SK-N-SH (cell line): ENCODE measurements at regions not wholly inside any gene's neighbourhood (a gene's known extent, or its start where the extent isn't known, plus 50 kb on each side); places are given as distances from the start of the nearest gene placed in this dataset.

Experiments used
- CTCF ChIA-PET: fragments of 300-600, 350-600 bp; formaldehyde crosslinking; extraction: SDS; loops from one replicate; lab custom pipeline; 2021; lab: Yijun Ruan, JAX
- POLR2A ChIA-PET: fragments of 350-600 bp; sonication (Branson Sonifier 250); formaldehyde crosslinking; extraction: SDS; loops from one replicate; lab custom pipeline; 2020; ENCODE audit warnings: antibody characterized with exemption, inconsistent platforms; lab: Yijun Ruan, JAX
- DNase-seq: peaks from one replicate; pipeline ENCODE4 v3.0.0; 2012
- H2AFZ ChIP-seq: fragments of 200-600 bp; sonication (generic); 2 replicates; pipeline ENCODE4 v1.8.1; 2016; ENCODE audit warnings: antibody characterized with exemption, mild to moderate bottlenecking, low read depth
- H3F3A ChIP-seq: fragments of 200-600 bp; sonication (generic); replicated peaks from 2 replicates; pipeline ENCODE3; 2016; ENCODE audit warnings: antibody characterized with exemption, mild to moderate bottlenecking; ENCODE audit not compliant: insufficient read depth
- H3K27ac ChIP-seq, 2 experiments: fragments of 200-500 bp in 1 of 2; fragments of 200-600 bp in 1 of 2; sonication (Bioruptor generic) in 1 of 2; sonication (generic), shearing (Covaris generic) in 1 of 2; 2 replicates each; pipeline versions ENCODE4 v1.5.1 to v1.6.1; 2014 to 2016; ENCODE audit warnings: low read depth in 2 of 2, inconsistent platforms in 1 of 2, low read length in 1 of 2, mild to moderate bottlenecking in 1 of 2, mixed read lengths in 1 of 2
- H3K27me3 ChIP-seq: fragments of 200-600 bp; sonication (generic), shearing (Covaris generic); 2 replicates; pipeline ENCODE4 v1.6.1; 2016; ENCODE audit warnings: mixed run types; ENCODE audit not compliant: insufficient read depth
- H3K36me3 ChIP-seq, 2 experiments: fragments of 200-500 bp in 1 of 2; fragments of 200-600 bp in 1 of 2; sonication (Bioruptor generic) in 1 of 2; sonication (generic) in 1 of 2; replicated peaks in 1 of 2; 2 replicates each; pipeline versions ENCODE3 to v1.5.1; 2014 to 2016; ENCODE audit warnings: low read length in 1 of 2, mild to moderate bottlenecking in 1 of 2; ENCODE audit not compliant: insufficient read depth in 2 of 2, control insufficient read depth in 1 of 2
- H3K4me1 ChIP-seq, 2 experiments: fragments of 200-500 bp in 1 of 2; fragments of 200-600 bp in 1 of 2; sonication (Bioruptor generic) in 1 of 2; sonication (generic), shearing (Covaris generic) in 1 of 2; 2 replicates each; pipeline versions ENCODE4 v1.5.1 to v1.6.1; 2014 to 2016; ENCODE audit warnings: low read depth in 1 of 2, low read length in 1 of 2, mixed run types in 1 of 2; ENCODE audit not compliant: insufficient read depth in 2 of 2, control insufficient read depth in 1 of 2
- H3K4me2 ChIP-seq: fragments of 200-600 bp; sonication (generic), shearing (Covaris generic); 2 replicates; pipeline ENCODE4 v1.6.1; 2017; ENCODE audit warnings: mixed run types
- H3K4me3 ChIP-seq, 2 experiments: fragments of 200-500 bp in 1 of 2; fragments of 200-600 bp in 1 of 2; sonication (Bioruptor generic) in 1 of 2; sonication (generic), shearing (Covaris generic) in 1 of 2; 2 replicates each; pipeline versions ENCODE4 v1.5.1 to v1.8.1; 2014 to 2016; ENCODE audit warnings: low read depth in 2 of 2, inconsistent platforms in 1 of 2, low read length in 1 of 2, mild to moderate bottlenecking in 1 of 2, mixed read lengths in 1 of 2, moderate library complexity in 1 of 2
- H3K79me2 ChIP-seq: fragments of 200-600 bp; sonication (generic); 2 replicates; pipeline ENCODE4 v1.8.1; 2017; ENCODE audit warnings: mild to moderate bottlenecking; ENCODE audit not compliant: insufficient read depth
- H3K9ac ChIP-seq: fragments of 200-600 bp; sonication (generic); 2 replicates; pipeline ENCODE4 v1.6.1; 2017; ENCODE audit warnings: mixed run types
- H3K9me2 ChIP-seq: fragments of 200-600 bp; sonication (generic); 2 replicates; pipeline ENCODE4 v1.6.1; 2017; ENCODE audit warnings: mixed run types
- H3K9me3 ChIP-seq: fragments of 200-600 bp; sonication (generic); 2 replicates; pipeline ENCODE4 v1.6.1; 2017; ENCODE audit warnings: mixed run types, mild to moderate bottlenecking, moderate library complexity
- H4K20me1 ChIP-seq: fragments of 200-600 bp; sonication (generic); 2 replicates; pipeline ENCODE4 v1.6.1; 2017; ENCODE audit warnings: mild to moderate bottlenecking, mixed run types; ENCODE audit not compliant: insufficient read depth
- EZH2phosphoT487 ChIP-seq: fragments of 200-600 bp; sonication (generic); IDR thresholded peaks from 2 replicates; pipeline ENCODE4 v1.6.1; 2017; ENCODE audit warnings: low read depth, mixed run types, mild to moderate bottlenecking, antibody characterized with exemption, moderate library complexity, borderline replicate concordance
- FOSL2 ChIP-seq: IDR thresholded peaks from 2 replicates; pipeline ENCODE4 v1.4.0; 2012; ENCODE audit warnings: low read depth, mild to moderate bottlenecking, moderate library complexity, borderline replicate concordance
- FOXJ3 ChIP-seq: sonication (generic); formaldehyde crosslinking; IDR thresholded peaks from 2 replicates; pipeline ENCODE4 v1.5.1; 2020; ENCODE audit warnings: mild to moderate bottlenecking, missing genetic modification reagents
- MAX ChIP-seq: IDR thresholded peaks from 2 replicates; pipeline ENCODE4 v1.4.0; 2012; ENCODE audit warnings: low read depth
- MEF2A ChIP-seq: IDR thresholded peaks from 2 replicates; pipeline ENCODE4 v1.4.0; 2012; ENCODE audit warnings: low read depth, borderline replicate concordance
- NFIC ChIP-seq: IDR thresholded peaks from 2 replicates; pipeline ENCODE4 v1.4.0; 2012; ENCODE audit warnings: borderline replicate concordance
- POLR2AphosphoS5 ChIP-seq: IDR thresholded peaks from 2 replicates; pipeline ENCODE4 v1.6.1; 2012; ENCODE audit warnings: low read depth, low read length
- RAD21 ChIP-seq: IDR thresholded peaks from 2 replicates; pipeline ENCODE4 v1.6.1; 2012; ENCODE audit warnings: mild to moderate bottlenecking, low read length
- RCOR1 ChIP-seq: fragments of 150-350 bp; IDR thresholded peaks from 2 replicates; pipeline ENCODE4 v1.6.1; 2017; ENCODE audit warnings: antibody characterized with exemption, low read length
- TAF1 ChIP-seq: IDR thresholded peaks from 2 replicates; pipeline ENCODE4 v1.6.1; 2012; ENCODE audit warnings: low read depth, mild to moderate bottlenecking, low read length, moderate library complexity, borderline replicate concordance
- TEAD4 ChIP-seq: IDR thresholded peaks from 2 replicates; pipeline ENCODE4 v1.4.0; 2012; ENCODE audit warnings: mild to moderate bottlenecking, borderline replicate concordance; ENCODE audit not compliant: insufficient read depth
- USF1 ChIP-seq: IDR thresholded peaks from 2 replicates; pipeline ENCODE4 v1.4.0; 2012; ENCODE audit warnings: low read depth, borderline replicate concordance
- USF2 ChIP-seq: fragments of 150-350 bp; IDR thresholded peaks from 2 replicates; pipeline ENCODE4 v1.6.1; 2017; ENCODE audit warnings: antibody characterized with exemption, low read length, low read depth, borderline replicate concordance
- ZBTB33 ChIP-seq: IDR thresholded peaks from 2 replicates; pipeline ENCODE4 v1.4.0; 2012; ENCODE audit warnings: low read depth, borderline replicate concordance
- WGBS: methylation state at CpG from one replicate; pipeline ENCODE4 v1.1.6; 2017; ENCODE audit warnings: low lambda C conversion rate; 5-methylcytosine and 5-hydroxymethylcytosine counted together

GRCh38 chr14:84708865-84709264 is 821.1 kb upstream of the FLRT2 start:
- no peaks in the 10 kb centered on the region for H3K9me3 ChIP-seq
- DNase-seq, result no peak
- H3K4me2 ChIP-seq, result no peak overlapping the region
- H3F3A ChIP-seq, result no peaks in the 10 kb centered on the region
- ChIA-PET CTCF (no interaction called here), POLR2A (no interaction called here)
- no peaks in the 10 kb centered on the region; a peak in 1 of 4 replicates for H3K4me1 ChIP-seq
- no peak overlapping the region for H3K4me3 ChIP-seq
- peaks cover 6% of the 10 kb centered on the region for H3K9me2 ChIP-seq
- 4% methylated on average over 2 of the region's 2 CpGs for WGBS
- H3K27me3 ChIP-seq, result no peaks in the 10 kb centered on the region
- H2AFZ ChIP-seq, result no peak overlapping the region
- H3K36me3 ChIP-seq, result no peaks in the 10 kb centered on the region
- no peaks in the 10 kb centered on the region for H4K20me1 ChIP-seq
- TF ChIP-seq FOXJ3, result no peak
- no peak for TF ChIP-seq TAF1
- no peak for TF ChIP-seq MEF2A
- no peak for TF ChIP-seq NFIC
- TF ChIP-seq FOSL2, result no peak
- no peak for TF ChIP-seq USF1
- no peak for TF ChIP-seq USF2
- TF ChIP-seq ZBTB33, result no peak
- TF ChIP-seq RCOR1, result no peak
- TF ChIP-seq EZH2phosphoT487, result no peak
- TF ChIP-seq MAX, result no peak
- no peak for TF ChIP-seq RAD21
- no peak overlapping the region for H3K27ac ChIP-seq
- no peaks in the 10 kb centered on the region for H3K79me2 ChIP-seq
- H3K9ac ChIP-seq, result no peak overlapping the region

- Histone ChIP-seq H3K9me3 (no peaks in the 10 kb centered on the region), H3K4me3 (no peak overlapping the region), H3K36me3 (no peaks in the 10 kb centered on the region), H3K79me2 (no peaks in the 10 kb centered on the region), H3K4me1 (no peaks in the 10 kb centered on the region), H3K9me2 (no peaks in the 10 kb centered on the region), H4K20me1 (no peaks in the 10 kb centered on the region), H3K9ac (no peak overlapping the region), H3F3A (no peaks in the 10 kb centered on the region), H2AFZ (no peak overlapping the region), H3K4me2 (no peak overlapping the region), H3K27ac (no peak overlapping the region), H3K27me3 (no peaks in the 10 kb centered on the region)
- ChIA-PET CTCF (no interaction called here), POLR2A (no interaction called here)
- TF ChIP-seq TEAD4, result no peak
- TF ChIP-seq ZBTB33, result no peak
- TF ChIP-seq POLR2AphosphoS5, result no peak
- DNase-seq, result no peak
- WGBS, result 13% methylated on average over 4 of the region's 4 CpGs
Observed at GRCh38 chr14:84726471-84726870, 803.5 kb upstream of the FLRT2 start.
